Pons (tissue), 1 donor: ENCODE measurements at regions not wholly inside any gene's neighbourhood (a gene's known extent, or its start where the extent isn't known, plus 50 kb on each side); places are given as distances from the start of the nearest gene placed in this dataset.

Experiments used
- DNase-seq: peaks from one replicate; pipeline ENCODE4 v3.0.0-alpha.2; 2016; ENCODE audit warnings: low spot score

GRCh38 chr4:123323998-123324397 is 72.6 kb upstream of the SPRY1 start:
- no peak for DNase-seq

GRCh38 chr4:123325241-123325681 is 71.3 kb upstream of the SPRY1 start:
- DNase-seq, result no peak

GRCh38 chr4:123327346-123327745 is 69.2 kb upstream of the SPRY1 start:
- no peak for DNase-seq

GRCh38 chr4:123327846-123328429 is 68.7 kb upstream of the SPRY1 start:
- no peak for DNase-seq

DNA sequence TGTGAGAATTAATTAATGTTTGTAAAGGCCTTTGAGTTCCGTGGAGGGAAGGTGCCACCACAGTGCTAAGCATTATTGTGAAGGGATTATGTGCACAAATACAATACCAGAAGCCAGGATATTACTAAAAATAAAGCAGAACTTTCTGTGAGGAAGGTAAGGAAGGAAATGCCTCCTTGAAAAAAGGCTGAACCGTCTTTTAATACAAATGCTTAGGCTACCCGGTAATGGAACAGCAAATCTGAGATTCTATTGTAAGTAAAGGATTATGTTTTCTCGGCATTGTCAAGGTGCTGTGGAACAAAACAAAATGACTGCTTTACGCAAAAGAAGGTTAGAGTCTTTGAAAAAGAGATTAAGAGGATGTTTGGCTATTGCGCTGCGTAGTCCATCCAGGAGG is 57.9 kb upstream of the SPRY1 start:
- no peak for DNase-seq

GRCh38 chr4:123339507-123340380 is 56.9 kb upstream of the SPRY1 start:
- no peak for DNase-seq

- DNase-seq, result no peak
These were observed 56.3 kb upstream of the SPRY1 start for GRCh38 chr4:123340381-123340701.

GRCh38 chr4:123342498-123342897 is 54.1 kb upstream of the SPRY1 start:
- no peak for DNase-seq

DNA sequence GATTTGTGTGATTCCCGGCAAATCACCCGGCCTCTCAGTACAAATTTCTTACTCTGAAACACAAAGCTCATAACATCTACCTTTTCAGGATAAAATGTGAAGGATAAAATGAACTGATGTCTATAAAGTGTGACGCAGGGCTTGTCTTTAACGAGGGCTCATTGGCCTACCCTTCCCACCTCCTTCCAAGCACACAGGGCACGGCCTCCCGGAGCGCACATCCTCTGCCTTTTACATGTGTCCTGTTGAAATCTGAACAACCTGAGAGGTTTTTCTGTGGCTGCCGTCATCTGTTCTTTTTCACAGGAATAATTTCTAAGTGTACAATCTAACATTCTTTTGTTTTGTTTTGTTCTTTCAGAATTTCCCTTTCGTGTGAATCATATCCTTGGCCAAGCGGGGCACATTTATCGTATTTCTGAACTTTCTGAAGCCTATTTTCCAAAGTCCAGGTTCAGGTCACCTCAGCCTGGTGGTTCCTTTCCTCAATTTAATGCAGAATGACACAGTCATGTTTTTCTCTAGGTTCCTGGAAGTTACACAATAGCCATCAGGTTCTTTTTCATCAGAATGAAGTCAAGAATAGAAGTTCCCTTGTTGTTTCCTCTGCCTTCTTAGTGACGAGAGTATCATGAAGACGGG is 53.1 kb upstream of the SPRY1 start:
- no peak for DNase-seq

- no peak for DNase-seq
These were observed 51.3 kb upstream of the SPRY1 start for GRCh38 chr4:123345137-123345934.

- no peak for DNase-seq
These were observed 50.7 kb upstream of the SPRY1 start for GRCh38 chr4:123345935-123346300.

DNA sequence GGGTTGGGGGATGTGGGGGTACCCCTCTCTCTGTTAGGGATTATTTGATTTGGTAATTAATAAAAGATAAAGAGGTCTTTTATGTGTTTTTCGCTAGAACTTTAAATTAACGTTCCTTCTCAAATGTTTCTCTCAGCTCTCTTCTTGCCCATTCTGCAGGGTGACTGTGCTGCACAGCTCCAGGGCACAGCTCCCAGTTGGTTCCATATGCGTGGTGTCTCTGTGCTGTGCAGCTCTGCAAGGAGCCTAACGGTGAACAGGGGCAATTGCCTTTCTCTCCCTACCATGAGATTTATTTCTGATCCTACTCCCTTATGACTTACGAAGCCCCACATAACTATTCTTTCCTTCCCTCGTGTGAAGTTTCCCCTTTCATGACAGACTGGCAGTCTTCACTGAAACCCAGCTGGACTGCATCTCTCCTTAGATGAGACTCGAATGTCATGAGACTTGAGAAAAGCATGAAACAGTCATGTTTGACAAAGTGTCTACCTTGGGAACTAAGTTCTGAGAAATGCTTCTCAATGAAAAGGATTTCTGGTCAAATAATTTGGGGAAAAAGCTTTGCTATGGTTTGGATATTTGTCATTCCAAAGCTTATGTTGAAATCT is 50.2 kb upstream of the SPRY1 start:
- no peak for DNase-seq
